ENCODE measurements at regions not wholly inside any gene's neighbourhood (a gene's known extent, or its start where the extent isn't known, plus 50 kb on each side); places are given as distances from the start of the nearest gene placed in this dataset.

DNA sequence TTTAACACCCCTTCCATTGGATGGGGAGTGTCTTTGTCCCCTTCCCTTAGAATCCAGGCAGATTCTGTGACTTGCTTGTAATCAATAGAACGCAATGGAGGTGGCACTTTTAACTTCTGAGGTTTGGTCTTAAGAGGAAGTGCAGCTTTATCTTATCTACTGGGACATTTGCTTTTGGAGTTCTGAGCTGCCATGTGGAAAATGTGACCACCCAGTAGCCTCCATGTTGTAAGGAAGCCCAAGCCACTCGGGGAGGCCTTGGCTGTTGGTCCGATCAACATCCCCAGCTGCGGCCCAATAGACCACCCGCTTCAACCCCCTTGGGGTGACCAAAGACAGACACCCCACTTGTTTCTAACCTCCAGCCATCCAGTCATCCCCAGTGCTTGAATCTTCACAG lies 86.3 kb upstream of the FAM171A1 start:
- Histone ChIP-seq H3K27me3 (ENCODE audit: insufficient read depth, low read length) (no peaks in the 10 kb centered on the region), H2AFZ (ENCODE audit: insufficient read depth, low read length, poor library complexity) (no peak overlapping the region), H2BK5ac (ENCODE audit: low read depth, low read length, poor library complexity) (no peak overlapping the region), H3K27ac (ENCODE audit: low read depth, low read length) (no peak overlapping the region), H4K91ac (ENCODE audit: low read depth, low read length) (no peak overlapping the region), H3K36me3 (ENCODE audit: control insufficient read depth in 1 of 2, insufficient read depth in 2 of 2, low read length in 2 of 2) (no peaks in the 10 kb centered on the region), H3K4ac (ENCODE audit: low read depth, low read length) (no peak overlapping the region), H2BK12ac (ENCODE audit: low read length) (no peak overlapping the region), H4K8ac (ENCODE audit: low read depth, low read length) (no peak overlapping the region), H3K4me1 (ENCODE audit: control insufficient read depth in 1 of 2, insufficient read depth in 2 of 2, low read length in 2 of 2) (peaks cover 4 to 9% of the 10 kb centered on the region in 2 experiments), H3K4me2 (ENCODE audit: low read length) (no peak overlapping the region), H3K4me3 (ENCODE audit: low read depth, low read length) (no peak overlapping the region), H2AK5ac (ENCODE audit: low read length) (no peak overlapping the region), H3K14ac (ENCODE audit: low read length) (no peak overlapping the region), H3K9ac (ENCODE audit: low read length) (no peak overlapping the region), H3K18ac (ENCODE audit: low read length) (no peak overlapping the region), H4K12ac (ENCODE audit: low read depth, low read length) (no peak overlapping the region), H3K79me2 (ENCODE audit: control insufficient read depth, insufficient read depth, low read length, poor library complexity) (no peaks in the 10 kb centered on the region), H3K23ac (ENCODE audit: low read length) (no peak overlapping the region), H2BK120ac (ENCODE audit: insufficient read depth, low read length, poor library complexity) (no peak overlapping the region), H3K79me1 (ENCODE audit: low read length) (no peaks in the 10 kb centered on the region), H3K9me3 (ENCODE audit: insufficient read depth, low read depth, low read length) (no peaks in the 10 kb centered on the region)
- no CpG with 5 or more reads among the region's 5 CpGs for WGBS (ENCODE audit: extremely low coverage, insufficient coverage, insufficient read length)
- no peak for DNase-seq

DNA sequence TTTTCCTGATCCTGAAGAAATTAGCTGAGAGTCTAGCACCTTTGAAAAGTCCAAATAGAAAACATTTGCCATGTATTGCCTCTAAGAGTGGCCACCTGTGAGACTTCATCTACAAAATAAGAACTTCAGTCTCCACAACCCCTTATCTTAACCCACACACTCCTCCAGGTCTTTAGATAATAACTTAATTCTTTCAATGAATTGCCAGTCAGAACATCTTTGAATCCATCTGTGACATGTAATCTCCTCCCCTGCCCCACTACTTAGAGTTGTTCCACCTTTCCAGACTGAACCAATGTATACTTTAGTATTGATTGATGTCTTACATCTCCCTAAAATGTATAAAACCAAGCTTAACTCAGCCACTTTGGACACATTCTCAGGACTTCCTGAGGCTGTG lies 84.4 kb upstream of the FAM171A1 start:
- Histone ChIP-seq H3K9me3 (ENCODE audit: insufficient read depth, low read depth, low read length) (no peaks in the 10 kb centered on the region), H4K8ac (ENCODE audit: low read depth, low read length) (no peak overlapping the region), H3K4ac (ENCODE audit: low read depth, low read length) (no peak overlapping the region), H3K14ac (ENCODE audit: low read length) (no peak overlapping the region), H2BK12ac (ENCODE audit: low read length) (no peak overlapping the region), H3K4me1 (ENCODE audit: control insufficient read depth in 1 of 2, insufficient read depth in 2 of 2, low read length in 2 of 2) (no peaks in the 10 kb centered on the region), H3K4me3 (ENCODE audit: low read depth, low read length) (no peak overlapping the region), H3K9ac (ENCODE audit: low read length) (no peak overlapping the region), H3K23ac (ENCODE audit: low read length) (no peak overlapping the region), H3K36me3 (ENCODE audit: control insufficient read depth in 1 of 2, insufficient read depth in 2 of 2, low read length in 2 of 2) (no peaks in the 10 kb centered on the region), H3K79me1 (ENCODE audit: low read length) (no peaks in the 10 kb centered on the region), H3K79me2 (ENCODE audit: control insufficient read depth, insufficient read depth, low read length, poor library complexity) (no peaks in the 10 kb centered on the region), H2AK5ac (ENCODE audit: low read length) (no peak overlapping the region), H2BK5ac (ENCODE audit: low read depth, low read length, poor library complexity) (no peak overlapping the region), H3K18ac (ENCODE audit: low read length) (no peak overlapping the region), H4K12ac (ENCODE audit: low read depth, low read length) (no peak overlapping the region), H3K27me3 (ENCODE audit: insufficient read depth, low read length) (no peaks in the 10 kb centered on the region), H2BK120ac (ENCODE audit: insufficient read depth, low read length, poor library complexity) (no peak overlapping the region), H3K4me2 (ENCODE audit: low read length) (no peak overlapping the region), H4K91ac (ENCODE audit: low read depth, low read length) (no peak overlapping the region), H2AFZ (ENCODE audit: insufficient read depth, low read length, poor library complexity) (no peak overlapping the region), H3K27ac (ENCODE audit: low read depth, low read length) (no peak overlapping the region)
- no peak for DNase-seq

DNA sequence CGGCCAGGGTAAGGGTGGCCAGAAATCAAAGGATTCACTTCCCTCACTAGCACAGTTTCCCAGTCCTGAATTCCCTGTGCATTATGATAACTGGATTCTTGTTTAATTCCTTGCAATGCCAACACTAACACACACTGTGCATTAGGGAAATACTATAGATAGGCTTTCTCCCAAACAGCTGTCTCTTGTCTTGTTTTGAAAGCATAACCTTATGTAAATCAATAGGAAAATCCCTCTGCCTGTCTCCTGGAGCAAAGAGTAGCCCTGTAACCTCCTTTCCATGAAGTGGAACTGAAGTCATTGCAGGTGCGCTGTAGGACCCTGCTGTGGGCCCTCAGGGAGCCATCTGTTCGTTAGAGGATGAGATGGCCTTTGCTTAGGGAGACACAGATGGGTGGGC lies 82.8 kb upstream of the FAM171A1 start:
- no peaks in the 10 kb centered on the region for H3K9me3 ChIP-seq (ENCODE audit: insufficient read depth, low read depth, low read length)
- no peak overlapping the region for H2BK12ac ChIP-seq (ENCODE audit: low read length)
- H4K12ac ChIP-seq (ENCODE audit: low read depth, low read length): no peak overlapping the region
- H3K4ac ChIP-seq (ENCODE audit: low read depth, low read length): no peak overlapping the region
- DNase-seq: no peak
- peak overlapping the region; percentile 59 for H3K9ac ChIP-seq (ENCODE audit: low read length)
- H4K91ac ChIP-seq (ENCODE audit: low read depth, low read length): no peak overlapping the region
- H2BK120ac ChIP-seq (ENCODE audit: insufficient read depth, low read length, poor library complexity): no peak overlapping the region
- H4K8ac ChIP-seq (ENCODE audit: low read depth, low read length): no peak overlapping the region
- no peak overlapping the region for H2AK5ac ChIP-seq (ENCODE audit: low read length)
- H3K4me2 ChIP-seq (ENCODE audit: low read length): no peak overlapping the region
- no CpG with 5 or more reads among the region's 3 CpGs for WGBS (ENCODE audit: extremely low coverage, insufficient coverage, insufficient read length)
- H2AFZ ChIP-seq (ENCODE audit: insufficient read depth, low read length, poor library complexity): no peak overlapping the region
- H3K27me3 ChIP-seq (ENCODE audit: insufficient read depth, low read length): no peaks in the 10 kb centered on the region
- H3K18ac ChIP-seq (ENCODE audit: low read length): no peak overlapping the region
- H3K79me1 ChIP-seq (ENCODE audit: low read length): no peaks in the 10 kb centered on the region
- no peak overlapping the region for H2BK5ac ChIP-seq (ENCODE audit: low read depth, low read length, poor library complexity)
- H3K79me2 ChIP-seq (ENCODE audit: control insufficient read depth, insufficient read depth, low read length, poor library complexity): no peaks in the 10 kb centered on the region
- H3K27ac ChIP-seq (ENCODE audit: low read depth, low read length): no peak overlapping the region
- no peak overlapping the region for H3K14ac ChIP-seq (ENCODE audit: low read length)
- no peaks in the 10 kb centered on the region for H3K4me1 ChIP-seq (ENCODE audit: control insufficient read depth in 1 of 2, insufficient read depth in 2 of 2, low read length in 2 of 2)
- H3K23ac ChIP-seq (ENCODE audit: low read length): no peak overlapping the region
- no peaks in the 10 kb centered on the region for H3K36me3 ChIP-seq (ENCODE audit: control insufficient read depth in 1 of 2, insufficient read depth in 2 of 2, low read length in 2 of 2)
- no peak overlapping the region for H3K4me3 ChIP-seq (ENCODE audit: low read depth, low read length)

DNA sequence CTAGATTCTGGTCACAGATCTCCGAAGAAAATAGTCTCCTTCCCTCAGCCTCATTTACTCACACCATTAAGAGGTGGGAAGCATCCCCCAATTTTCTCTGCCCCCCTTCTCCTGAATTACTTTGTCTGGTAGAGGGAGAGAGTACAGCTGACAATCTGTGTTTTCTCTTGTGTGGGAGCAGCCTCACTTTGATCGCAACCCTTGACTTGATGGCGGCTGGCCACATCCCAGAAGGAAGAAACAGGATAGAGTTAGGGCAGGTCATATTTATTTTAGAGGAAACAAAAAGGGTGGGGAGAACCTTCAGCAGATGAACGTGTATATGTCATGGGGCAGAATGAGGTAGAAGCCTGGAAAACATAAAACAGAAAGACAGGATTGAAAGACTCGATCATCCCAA lies 82.4 kb upstream of the FAM171A1 start:
- no peak for DNase-seq
- Histone ChIP-seq H4K91ac (ENCODE audit: low read depth, low read length) (no peak overlapping the region), H4K8ac (ENCODE audit: low read depth, low read length) (no peak overlapping the region), H3K79me2 (ENCODE audit: control insufficient read depth, insufficient read depth, low read length, poor library complexity) (no peaks in the 10 kb centered on the region), H3K14ac (ENCODE audit: low read length) (no peak overlapping the region), H3K36me3 (ENCODE audit: control insufficient read depth in 1 of 2, insufficient read depth in 2 of 2, low read length in 2 of 2) (no peaks in the 10 kb centered on the region), H2BK12ac (ENCODE audit: low read length) (no peak overlapping the region), H3K4ac (ENCODE audit: low read depth, low read length) (no peak overlapping the region), H3K79me1 (ENCODE audit: low read length) (no peaks in the 10 kb centered on the region), H2BK120ac (ENCODE audit: insufficient read depth, low read length, poor library complexity) (no peak overlapping the region), H3K9ac (ENCODE audit: low read length) (no peak overlapping the region), H2BK5ac (ENCODE audit: low read depth, low read length, poor library complexity) (no peak overlapping the region), H3K9me3 (ENCODE audit: insufficient read depth, low read depth, low read length) (peaks cover 2% of the 10 kb centered on the region), H3K27me3 (ENCODE audit: insufficient read depth, low read length) (no peaks in the 10 kb centered on the region), H2AFZ (ENCODE audit: insufficient read depth, low read length, poor library complexity) (no peak overlapping the region), H3K4me2 (ENCODE audit: low read length) (no peak overlapping the region), H4K12ac (ENCODE audit: low read depth, low read length) (no peak overlapping the region), H3K4me1 (ENCODE audit: control insufficient read depth in 1 of 2, insufficient read depth in 2 of 2, low read length in 2 of 2) (no peaks in the 10 kb centered on the region), H3K18ac (ENCODE audit: low read length) (no peak overlapping the region), H3K4me3 (ENCODE audit: low read depth, low read length) (no peak overlapping the region), H3K27ac (ENCODE audit: low read depth, low read length) (no peak overlapping the region), H2AK5ac (ENCODE audit: low read length) (no peak overlapping the region), H3K23ac (ENCODE audit: low read length) (no peak overlapping the region)
- WGBS (ENCODE audit: extremely low coverage, insufficient coverage, insufficient read length): no CpG with 5 or more reads among the region's 5 CpGs

DNA sequence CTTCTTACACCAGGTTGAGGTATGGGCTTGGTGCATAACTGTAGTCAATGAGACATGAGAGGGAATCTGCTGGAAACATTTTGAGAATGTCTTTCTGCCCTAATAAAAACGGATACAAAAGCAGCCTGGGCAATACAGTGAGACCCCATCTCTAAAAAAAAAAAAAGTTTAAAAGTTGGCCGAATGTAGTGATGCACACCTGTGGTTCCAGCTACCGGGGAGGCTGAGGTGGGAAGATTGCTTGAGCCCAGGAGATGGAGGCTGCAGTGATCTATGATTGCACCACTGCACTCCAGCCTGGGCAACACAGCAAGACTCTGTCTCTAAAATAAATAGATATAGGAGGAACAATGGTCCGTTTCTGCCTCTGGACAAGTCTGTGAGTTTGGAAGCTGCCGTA lies 81.5 kb upstream of the FAM171A1 start:
- H2AFZ ChIP-seq (ENCODE audit: insufficient read depth, low read length, poor library complexity): no peak overlapping the region
- no peak overlapping the region for H3K4me2 ChIP-seq (ENCODE audit: low read length)
- H4K8ac ChIP-seq (ENCODE audit: low read depth, low read length): no peak overlapping the region
- H3K27me3 ChIP-seq (ENCODE audit: insufficient read depth, low read length): no peaks in the 10 kb centered on the region
- DNase-seq: no peak
- no peaks in the 10 kb centered on the region for H3K79me2 ChIP-seq (ENCODE audit: control insufficient read depth, insufficient read depth, low read length, poor library complexity)
- no peaks in the 10 kb centered on the region for H3K4me1 ChIP-seq (ENCODE audit: control insufficient read depth in 1 of 2, insufficient read depth in 2 of 2, low read length in 2 of 2)
- H3K4ac ChIP-seq (ENCODE audit: low read depth, low read length): no peak overlapping the region
- H2AK5ac ChIP-seq (ENCODE audit: low read length): no peak overlapping the region
- no peak overlapping the region for H2BK12ac ChIP-seq (ENCODE audit: low read length)
- no peak overlapping the region for H3K23ac ChIP-seq (ENCODE audit: low read length)
- no peak overlapping the region for H4K12ac ChIP-seq (ENCODE audit: low read depth, low read length)
- H3K9me3 ChIP-seq (ENCODE audit: insufficient read depth, low read depth, low read length): peaks cover 2% of the 10 kb centered on the region
- no peaks in the 10 kb centered on the region for H3K36me3 ChIP-seq (ENCODE audit: control insufficient read depth in 1 of 2, insufficient read depth in 2 of 2, low read length in 2 of 2)
- H3K9ac ChIP-seq (ENCODE audit: low read length): no peak overlapping the region
- H2BK120ac ChIP-seq (ENCODE audit: insufficient read depth, low read length, poor library complexity): no peak overlapping the region
- no peak overlapping the region for H3K14ac ChIP-seq (ENCODE audit: low read length)
- no peak overlapping the region for H3K4me3 ChIP-seq (ENCODE audit: low read depth, low read length)
- no peak overlapping the region for H2BK5ac ChIP-seq (ENCODE audit: low read depth, low read length, poor library complexity)
- WGBS (ENCODE audit: extremely low coverage, insufficient coverage, insufficient read length): no CpG with 5 or more reads among the region's 5 CpGs
- H3K18ac ChIP-seq (ENCODE audit: low read length): no peak overlapping the region
- H4K91ac ChIP-seq (ENCODE audit: low read depth, low read length): no peak overlapping the region
- H3K79me1 ChIP-seq (ENCODE audit: low read length): no peaks in the 10 kb centered on the region
- H3K27ac ChIP-seq (ENCODE audit: low read depth, low read length): no peak overlapping the region
